22Rv1 (cell line): ENCODE measurements at regions not wholly inside any gene's neighbourhood (a gene's known extent, or its start where the extent isn't known, plus 50 kb on each side); places are given as distances from the start of the nearest gene placed in this dataset.

ENCODE experiments used
- CTCF ChIP-seq: fragments of 450-650 bp; IDR thresholded peaks from 2 replicates; pipeline ENCODE4 v1.5.1; 2017; ENCODE audit warnings: mild to moderate bottlenecking
- ZFX ChIP-seq: fragments of 450-650 bp; IDR thresholded peaks from 2 replicates; pipeline ENCODE4 v1.6.1; 2017; ENCODE audit warnings: antibody characterized with exemption, borderline replicate concordance

DNA sequence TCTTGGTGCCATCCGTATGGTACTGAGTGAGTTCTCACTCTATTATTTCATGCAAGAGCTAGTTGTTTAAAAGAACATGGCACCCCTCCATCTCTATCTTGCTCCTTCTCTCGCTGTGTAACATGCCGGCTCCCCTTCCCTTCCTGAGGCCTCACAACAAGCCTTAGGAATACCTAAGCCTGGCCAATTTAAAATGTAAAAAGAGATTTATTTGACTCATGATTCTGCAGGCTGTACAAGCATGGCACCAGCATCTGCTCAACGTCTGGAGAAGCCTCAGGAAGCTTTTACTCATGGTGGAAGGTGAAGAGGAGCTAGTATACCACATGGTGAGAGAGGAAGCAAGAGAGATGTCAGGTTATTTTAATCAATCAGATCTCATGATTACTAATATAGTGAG, 90.4 kb upstream of the NUDT10 start:
- TF ChIP-seq CTCF (no peak), ZFX (no peak)
